ENCODE measurements at regions not wholly inside any gene's neighbourhood (a gene's known extent, or its start where the extent isn't known, plus 50 kb on each side); places are given as distances from the start of the nearest gene placed in this dataset.

DNA sequence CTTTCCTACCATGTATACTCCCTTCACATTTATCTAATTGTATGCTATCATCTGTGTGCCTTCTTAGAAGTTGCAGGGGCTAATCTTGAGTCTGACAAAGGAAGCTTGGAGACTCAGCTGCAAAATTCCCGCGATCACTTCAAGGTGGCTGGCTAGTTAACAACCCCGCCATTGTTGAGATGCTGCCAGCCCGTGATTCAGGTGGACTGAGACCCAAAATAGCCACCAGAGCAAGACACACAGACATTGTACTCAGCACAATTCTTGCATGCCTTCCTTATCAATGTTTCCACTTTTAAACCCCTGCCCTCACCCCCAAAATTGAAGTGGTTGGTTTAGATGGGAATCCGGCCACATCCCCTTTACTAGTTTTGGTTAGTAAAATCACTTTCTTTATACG, 225.8 kb upstream of the ZNF717 start:
- no peak for FAIRE-seq

DNA sequence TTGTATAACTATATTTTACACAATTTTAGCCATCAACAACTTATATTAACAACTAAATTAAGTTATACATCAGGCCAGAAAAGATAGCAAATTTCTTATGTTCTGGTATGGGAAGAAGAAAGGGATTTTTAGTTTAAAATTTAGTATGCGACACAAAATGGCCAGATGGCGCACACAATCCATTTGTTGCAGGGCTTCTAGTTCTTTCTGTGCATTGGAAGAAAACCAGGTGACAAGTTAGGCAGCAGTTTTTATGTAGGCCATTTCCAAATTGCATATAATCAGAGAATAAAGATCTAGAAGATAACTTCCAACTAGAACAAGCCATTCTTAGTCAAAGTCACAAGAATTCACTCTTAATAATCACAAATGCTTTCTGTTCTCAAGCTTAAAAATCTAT, 230.1 kb upstream of the ZNF717 start:
- FAIRE-seq: no peak

DNA sequence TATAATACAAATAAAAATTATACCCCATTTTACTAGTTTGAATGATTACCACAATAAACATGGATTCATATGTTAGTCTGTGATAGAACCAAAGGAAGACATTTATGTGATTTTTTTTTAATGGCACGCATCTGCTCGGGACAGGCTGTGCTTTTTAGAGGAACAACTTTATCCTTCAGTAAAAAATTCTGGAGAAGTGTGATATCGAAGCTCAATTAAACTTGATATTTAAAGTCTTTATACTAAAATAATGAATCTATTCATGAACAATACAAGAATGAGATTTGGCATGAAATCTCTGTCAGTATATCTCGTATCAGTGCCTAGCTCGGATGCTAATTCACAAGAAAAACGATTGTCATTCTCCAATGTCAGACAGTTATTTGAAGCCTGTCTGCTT, 230.8 kb upstream of the ZNF717 start:
- FAIRE-seq: no peak

GRCh38 chr3:76016769-76017439, 231.6 kb upstream of the ZNF717 start:
- FAIRE-seq: no peak

DNA sequence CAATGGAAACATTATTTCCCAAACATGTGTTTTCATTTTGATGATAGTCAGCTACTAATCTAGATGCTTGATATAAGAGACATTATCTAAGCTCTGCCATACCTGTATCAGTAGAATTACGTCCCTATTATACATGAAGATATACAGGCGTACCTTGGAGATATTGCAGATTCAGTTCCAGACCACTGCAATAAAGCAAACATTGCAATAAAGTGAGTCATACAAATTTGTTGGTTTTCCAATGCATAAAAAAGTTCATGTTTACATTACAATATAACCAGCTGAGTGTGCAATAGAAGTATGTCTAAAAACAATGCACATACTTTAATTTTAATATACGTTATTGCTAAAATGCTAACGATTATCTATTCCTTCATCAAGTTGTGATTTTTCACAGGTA, 236.0 kb upstream of the ZNF717 start:
- FAIRE-seq: no peak

- FAIRE-seq: no peak
These were observed 239.3 kb upstream of the ZNF717 start for GRCh38 chr3:76024640-76025039.

- FAIRE-seq: no peak
These were observed 240.2 kb upstream of the ZNF717 start for GRCh38 chr3:76025561-76025960.

- FAIRE-seq: no peak
These were observed 241.0 kb upstream of the ZNF717 start for GRCh38 chr3:76026379-76026778.

DNA sequence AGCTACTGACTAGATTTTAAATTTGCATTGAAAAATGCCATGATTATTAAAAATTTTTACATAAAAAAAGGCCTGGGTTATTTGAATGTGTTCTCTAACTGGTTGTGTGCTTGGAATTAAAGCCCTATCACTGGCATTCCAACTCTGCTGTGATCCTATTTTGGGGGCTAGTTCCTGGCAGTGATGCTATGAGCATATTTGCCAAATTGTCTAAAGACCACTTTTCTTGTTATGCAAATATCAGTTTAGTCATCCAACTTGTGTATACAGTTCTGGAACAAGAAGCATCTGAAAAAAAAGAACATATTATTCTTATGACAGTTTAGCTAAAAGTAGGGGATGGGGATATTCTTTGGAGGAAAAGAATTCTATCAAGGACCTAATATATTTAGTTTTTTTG, 243.4 kb upstream of the ZNF717 start:
- no peak for FAIRE-seq

- FAIRE-seq: no peak
These were observed 249.3 kb upstream of the ZNF717 start for GRCh38 chr3:76034649-76035048.

- no peak for FAIRE-seq
These were observed 249.8 kb upstream of the ZNF717 start for GRCh38 chr3:76035117-76035516.

- no peak for FAIRE-seq
These were observed 253.6 kb upstream of the ZNF717 start for GRCh38 chr3:76038949-76039348.

DNA sequence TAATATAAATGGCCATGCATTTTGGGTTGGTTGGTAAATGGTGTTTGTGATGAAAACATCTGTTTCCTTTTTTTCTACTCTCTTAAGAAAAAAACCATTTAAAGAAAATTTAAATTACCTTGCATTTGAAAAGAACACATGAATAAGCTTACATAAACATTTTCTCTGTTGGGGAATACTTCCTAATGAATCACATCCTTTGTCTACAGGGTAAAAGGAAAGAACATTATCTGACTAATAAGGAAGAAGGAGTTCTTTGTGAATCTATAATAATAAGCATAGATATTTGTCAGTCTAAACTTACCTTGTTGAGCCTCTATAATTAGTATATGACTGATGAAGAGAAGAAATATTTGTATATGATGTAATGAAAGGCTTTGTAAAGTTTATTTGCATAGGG, 254.1 kb upstream of the ZNF717 start:
- no peak for FAIRE-seq

- no peak for FAIRE-seq
These were observed 255.6 kb upstream of the ZNF717 start for GRCh38 chr3:76040946-76041345.

DNA sequence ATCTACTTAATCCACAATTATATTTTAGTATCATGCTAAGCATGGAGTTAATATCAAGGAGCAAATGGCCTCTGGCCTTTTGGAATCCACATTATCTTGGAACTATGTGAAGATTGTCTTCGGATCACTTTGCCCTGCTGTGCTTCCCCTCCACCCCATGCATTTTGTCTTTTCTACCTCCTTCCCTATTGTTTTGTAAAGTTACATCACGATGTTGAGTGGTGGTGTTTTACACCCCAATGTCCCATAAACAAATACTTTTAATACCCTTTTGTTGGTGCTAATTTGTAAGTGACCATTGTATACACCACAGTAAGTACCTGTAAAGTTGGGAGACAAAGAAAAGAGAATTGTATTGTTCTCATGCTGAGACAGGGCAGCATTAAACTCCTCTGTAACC, 258.4 kb upstream of the ZNF717 start:
- no peak for FAIRE-seq

DNA sequence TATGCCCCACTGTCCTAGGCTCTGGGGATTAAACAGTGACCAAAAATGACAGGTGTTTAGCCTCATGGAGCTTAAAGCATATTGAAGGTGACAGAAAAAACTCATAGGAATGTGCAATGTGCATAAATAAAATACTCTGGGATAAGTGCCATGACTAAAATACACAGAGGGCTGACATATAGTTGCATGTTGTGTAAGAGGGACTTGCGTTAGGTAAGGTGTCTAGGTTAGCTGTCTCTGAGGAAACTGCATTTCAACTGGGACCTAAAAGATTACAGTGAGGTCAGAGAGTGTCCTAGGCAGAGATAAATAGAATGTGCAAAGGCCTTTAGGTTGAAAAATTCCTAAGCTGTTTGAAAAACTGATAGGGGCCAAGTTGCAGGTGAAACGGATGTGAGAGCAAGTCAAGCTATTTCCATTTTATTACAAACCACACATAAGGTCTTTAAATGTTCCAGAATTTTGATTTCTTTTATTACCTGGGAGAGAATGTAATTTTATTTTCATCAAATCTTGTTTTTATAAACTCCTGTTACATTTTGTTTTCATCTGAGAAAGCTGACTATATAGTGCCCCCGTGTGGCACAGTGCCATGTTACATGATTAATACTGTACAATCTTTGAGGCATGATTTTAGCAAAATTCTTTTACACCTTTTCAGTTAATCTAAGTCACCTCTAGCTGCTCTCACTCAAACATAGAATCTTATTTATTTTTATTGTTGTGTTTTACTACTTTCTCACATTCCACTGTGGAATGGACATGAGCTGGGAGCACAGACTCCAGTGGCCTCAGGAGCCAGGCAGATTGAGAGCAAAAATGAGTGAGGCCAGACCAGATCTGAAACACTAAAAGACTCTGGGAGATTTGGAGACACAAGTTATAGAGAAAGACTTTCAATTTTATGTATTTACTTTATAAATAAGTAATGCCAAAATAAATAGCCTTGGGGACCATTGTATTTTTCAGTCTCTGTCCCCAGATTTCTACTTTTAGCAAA, 259.6 kb upstream of the ZNF717 start:
- FAIRE-seq: no peak

DNA sequence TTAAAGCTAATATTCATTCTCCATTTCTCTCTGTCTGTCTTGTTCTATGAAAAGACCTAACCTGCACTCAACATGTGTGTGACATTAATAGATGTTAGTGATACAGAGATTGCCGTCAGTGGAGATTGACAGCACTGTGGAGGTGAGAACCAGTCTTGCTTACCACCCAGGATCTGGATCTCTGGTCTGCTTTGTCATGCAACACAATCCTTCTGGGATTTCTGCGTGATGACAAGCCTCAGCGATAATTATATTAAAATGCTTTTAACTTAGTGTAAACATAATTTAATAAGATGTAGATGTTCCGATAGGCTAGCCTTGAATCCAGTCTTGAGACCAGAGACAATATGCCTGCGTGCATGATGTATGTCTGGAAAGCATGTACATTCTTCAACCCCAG, 262.0 kb upstream of the ZNF717 start:
- no peak for FAIRE-seq

GRCh38 chr3:76049776-76050175, 264.4 kb upstream of the ZNF717 start:
- no peak for FAIRE-seq

DNA sequence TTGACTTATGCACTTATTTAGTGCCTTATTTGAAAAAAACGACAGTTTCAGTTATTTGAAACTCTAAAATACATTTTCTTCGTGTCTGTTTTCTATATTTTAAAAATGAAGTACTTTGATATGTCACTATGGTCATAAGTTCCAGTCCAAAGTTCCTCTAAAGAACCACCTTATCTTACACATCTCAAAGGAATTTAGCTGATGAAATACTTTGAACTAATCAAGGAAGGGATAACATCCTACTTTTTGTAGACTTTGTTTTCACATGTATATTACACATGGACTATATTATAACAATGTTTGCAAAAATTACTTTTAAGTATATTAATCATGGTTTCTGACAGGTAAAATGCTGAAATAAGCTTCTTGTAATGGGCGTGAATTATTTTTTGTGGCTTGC, 265.8 kb upstream of the ZNF717 start:
- no peak for FAIRE-seq

DNA sequence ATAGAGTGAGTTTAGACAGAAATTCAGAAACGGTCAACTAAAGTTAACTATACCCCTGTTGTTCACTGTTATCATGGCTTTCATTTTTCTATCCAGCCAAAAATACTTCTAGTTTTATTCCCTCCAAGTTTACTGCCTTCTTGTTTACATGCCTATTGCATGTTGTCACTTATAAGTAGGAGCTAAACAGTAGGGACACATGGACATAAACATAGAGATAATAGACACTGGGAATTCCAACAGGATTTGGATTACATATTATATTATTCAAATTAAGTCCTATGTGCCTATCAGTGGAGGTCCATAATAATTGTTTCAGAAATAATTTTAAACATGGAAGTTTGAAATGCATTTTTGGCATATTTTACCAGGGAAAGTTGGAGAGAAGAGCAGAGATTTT, 269.1 kb upstream of the ZNF717 start:
- no peak for FAIRE-seq

DNA sequence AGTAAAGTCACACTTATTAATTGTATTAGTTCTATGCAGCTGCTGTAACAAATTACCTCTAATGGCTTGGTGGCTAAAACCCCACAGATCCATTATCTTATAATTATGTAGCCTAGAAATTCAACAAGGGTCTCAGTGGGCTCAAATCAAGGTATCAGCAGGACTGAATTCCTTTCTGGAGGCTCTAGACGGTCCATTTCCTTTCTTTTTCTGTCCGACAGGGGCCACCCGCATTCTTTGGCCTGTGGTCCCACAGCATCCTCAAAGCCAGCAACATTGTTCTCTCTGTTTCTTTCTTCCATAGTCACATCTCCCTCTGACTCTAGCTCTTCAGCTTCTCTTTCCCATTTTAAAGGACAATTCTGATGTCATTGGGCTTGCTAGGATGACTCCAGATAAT, 276.3 kb upstream of the ZNF717 start:
- no peak for FAIRE-seq

GRCh38 chr3:76063019-76063418, 277.7 kb upstream of the ZNF717 start:
- no peak for FAIRE-seq

- no peak for FAIRE-seq
These were observed 278.5 kb upstream of the ZNF717 start for GRCh38 chr3:76063811-76064210.

GRCh38 chr3:76065964-76066363, 280.6 kb upstream of the ZNF717 start:
- FAIRE-seq: no peak

Data from colon (tissue), 2 donors.